ENCODE measurements at regions not wholly inside any gene's neighbourhood (a gene's known extent, or its start where the extent isn't known, plus 50 kb on each side); places are given as distances from the start of the nearest gene placed in this dataset.

- Histone ChIP-seq H2AFZ (ENCODE audit: low read length) (no peak overlapping the region), H3K79me2 (ENCODE audit: insufficient read depth, low read length) (no peaks in the 10 kb centered on the region), H3K4me3 (ENCODE audit: low read depth, low read length, poor library complexity, severe bottlenecking) (no peak overlapping the region), H3K27ac (ENCODE audit: low read depth, low read length, poor library complexity, severe bottlenecking) (no peak overlapping the region), H3K27me3 (ENCODE audit: insufficient read depth, low read length) (no peaks in the 10 kb centered on the region), H3F3A (ENCODE audit: insufficient read depth, low read length) (no peaks in the 10 kb centered on the region), H3K36me3 (ENCODE audit: insufficient read depth, low read length) (no peaks in the 10 kb centered on the region), H3K9ac (ENCODE audit: low read length) (no peak overlapping the region), H3K4me1 (ENCODE audit: insufficient read depth, low read length, severe bottlenecking) (no peaks in the 10 kb centered on the region), H4K20me1 (ENCODE audit: insufficient read depth, low read length) (no peaks in the 10 kb centered on the region), H3K4me2 (ENCODE audit: low read length) (no peak overlapping the region), H3K9me2 (ENCODE audit: low read depth, low read length) (no peaks in the 10 kb centered on the region), H3K9me3 (ENCODE audit: low read length) (no peaks in the 10 kb centered on the region)
- no peak for TF ChIP-seq EZH2 (IDR thresholded peaks at IDR 0.05; ENCODE audit: borderline replicate concordance, low read length)
- no peak for TF ChIP-seq CTCF (IDR thresholded peaks at IDR 0.05; ENCODE audit: low read length)
Observed at GRCh38 chr7:131880078-131880477, 323.6 kb upstream of the PODXL start.

- H3K9me3 ChIP-seq (ENCODE audit: low read length): no peaks in the 10 kb centered on the region
- H3K27me3 ChIP-seq (ENCODE audit: insufficient read depth, low read length): no peaks in the 10 kb centered on the region
- no peak overlapping the region for H3K27ac ChIP-seq (ENCODE audit: low read depth, low read length, poor library complexity, severe bottlenecking)
- no peaks in the 10 kb centered on the region for H3K36me3 ChIP-seq (ENCODE audit: insufficient read depth, low read length)
- no peak overlapping the region for H2AFZ ChIP-seq (ENCODE audit: low read length)
- H3F3A ChIP-seq (ENCODE audit: insufficient read depth, low read length): no peaks in the 10 kb centered on the region
- H3K4me3 ChIP-seq (ENCODE audit: low read depth, low read length, poor library complexity, severe bottlenecking): no peak overlapping the region
- H3K9me2 ChIP-seq (ENCODE audit: low read depth, low read length): no peaks in the 10 kb centered on the region
- no peak for TF ChIP-seq EZH2 (IDR thresholded peaks at IDR 0.05; ENCODE audit: borderline replicate concordance, low read length)
- TF ChIP-seq CTCF (IDR thresholded peaks at IDR 0.05; ENCODE audit: low read length): no peak
- H4K20me1 ChIP-seq (ENCODE audit: insufficient read depth, low read length): no peaks in the 10 kb centered on the region
- no peak overlapping the region for H3K4me2 ChIP-seq (ENCODE audit: low read length)
- H3K9ac ChIP-seq (ENCODE audit: low read length): no peak overlapping the region
- no peaks in the 10 kb centered on the region for H3K4me1 ChIP-seq (ENCODE audit: insufficient read depth, low read length, severe bottlenecking)
- no peaks in the 10 kb centered on the region for H3K79me2 ChIP-seq (ENCODE audit: insufficient read depth, low read length)
Observed at GRCh38 chr7:131879424-131879823, 323.0 kb upstream of the PODXL start.

GRCh38 chr7:131878777-131879176 lies 322.3 kb upstream of the PODXL start:
- Histone ChIP-seq H3K27me3 (ENCODE audit: insufficient read depth, low read length) (no peaks in the 10 kb centered on the region), H3F3A (ENCODE audit: insufficient read depth, low read length) (no peaks in the 10 kb centered on the region), H3K27ac (ENCODE audit: low read depth, low read length, poor library complexity, severe bottlenecking) (no peak overlapping the region), H3K9me3 (ENCODE audit: low read length) (no peaks in the 10 kb centered on the region), H3K4me3 (ENCODE audit: low read depth, low read length, poor library complexity, severe bottlenecking) (no peak overlapping the region), H4K20me1 (ENCODE audit: insufficient read depth, low read length) (no peaks in the 10 kb centered on the region), H3K4me2 (ENCODE audit: low read length) (no peak overlapping the region), H3K9ac (ENCODE audit: low read length) (no peak overlapping the region), H3K4me1 (ENCODE audit: insufficient read depth, low read length, severe bottlenecking) (no peaks in the 10 kb centered on the region), H2AFZ (ENCODE audit: low read length) (no peak overlapping the region), H3K9me2 (ENCODE audit: low read depth, low read length) (no peaks in the 10 kb centered on the region), H3K79me2 (ENCODE audit: insufficient read depth, low read length) (no peaks in the 10 kb centered on the region), H3K36me3 (ENCODE audit: insufficient read depth, low read length) (no peaks in the 10 kb centered on the region)
- no peak for TF ChIP-seq EZH2 (IDR thresholded peaks at IDR 0.05; ENCODE audit: borderline replicate concordance, low read length)
- no peak for TF ChIP-seq CTCF (IDR thresholded peaks at IDR 0.05; ENCODE audit: low read length)
